AG10803 (cell line): ENCODE measurements at regions not wholly inside any gene's neighbourhood (a gene's known extent, or its start where the extent isn't known, plus 50 kb on each side); places are given as distances from the start of the nearest gene placed in this dataset.
A peak's percentile ranks its signal among the peaks of the same experiment; 100 is the strongest.
"Not testable (repeated sequence)": the region's sequence is repeated elsewhere in the genome, so short reads cannot be mapped to it uniquely, and the experiment has no call there.

Source experiments
- DNase-seq: peaks from one replicate; pipeline ENCODE4 v3.0.0; 2010; ENCODE audit warnings: low read depth
- H3K4me3 ChIP-seq: 2 replicates; pipeline ENCODE4 v1.5.1; 2011; ENCODE audit warnings: mild to moderate bottlenecking, low read length, control low read depth
- CTCF ChIP-seq: conservative IDR thresholded peaks from 2 replicates; pipeline ENCODE4 v1.5.1; 2011; ENCODE audit warnings: mild to moderate bottlenecking, low read length, control low read depth, inconsistent platforms

DNA sequence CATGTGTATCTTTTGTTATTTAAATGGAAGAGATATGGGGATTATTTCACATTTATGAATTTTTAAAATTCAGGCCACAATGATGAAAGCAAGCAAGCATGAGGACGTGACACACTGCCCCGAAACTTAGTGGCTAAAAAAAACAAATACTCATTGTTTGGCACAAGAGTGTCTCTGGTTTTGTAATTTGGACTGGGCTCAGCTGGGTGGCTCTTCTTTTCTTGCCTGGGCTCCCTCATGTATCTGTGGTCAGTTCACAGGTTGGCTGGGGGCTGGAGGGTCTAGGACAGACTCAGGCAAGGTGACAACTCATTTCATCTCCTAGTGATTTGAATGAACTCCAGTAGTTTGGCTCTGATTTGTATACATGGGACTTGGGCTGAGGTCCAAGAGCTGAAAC, 238.4 kb upstream of the PRKX start:
- no peak for DNase-seq
- no peak overlapping the region for H3K4me3 ChIP-seq
- no peak for TF ChIP-seq CTCF

DNA sequence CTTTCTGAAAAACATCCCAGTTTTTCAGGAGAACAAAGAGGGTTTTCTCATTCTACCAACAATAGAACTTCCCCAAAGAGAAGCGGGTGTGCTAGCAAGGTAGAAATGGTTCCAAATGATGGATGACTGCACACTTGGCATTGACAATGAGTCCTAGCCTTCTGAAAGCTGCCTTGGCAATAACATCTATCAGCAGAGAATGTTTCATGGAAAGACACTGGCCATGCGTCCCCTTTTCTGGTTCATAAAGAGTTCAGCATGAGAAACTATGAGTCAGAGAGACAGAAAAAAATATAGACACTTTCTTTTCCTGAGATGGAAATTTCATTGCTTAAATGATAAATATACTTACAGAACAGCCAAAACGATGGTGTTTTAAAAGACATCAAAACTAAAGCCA, 236.9 kb upstream of the PRKX start:
- no peak overlapping the region for H3K4me3 ChIP-seq
- no peak for TF ChIP-seq CTCF
- DNase-seq, result no peak

DNA sequence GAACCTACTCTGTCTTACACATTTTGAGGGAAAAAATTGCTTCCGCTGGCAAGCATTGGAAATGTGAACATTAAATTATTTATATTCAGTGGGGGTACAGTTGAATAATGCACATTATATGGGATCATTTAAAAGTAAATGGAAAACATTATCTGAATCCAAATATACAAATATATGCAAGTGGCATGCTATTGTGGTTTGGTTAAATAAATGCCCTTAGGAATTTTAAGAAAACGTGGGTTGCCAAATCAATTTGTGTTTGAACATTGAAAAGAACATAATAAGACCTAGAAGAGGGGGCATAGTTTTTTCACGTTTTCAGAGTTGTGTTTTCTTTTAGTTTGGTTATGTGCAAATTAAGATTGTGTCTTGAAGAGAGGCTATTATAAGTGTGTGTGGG, 230.5 kb upstream of the PRKX start:
- no peak for DNase-seq
- no peak for TF ChIP-seq CTCF

DNA sequence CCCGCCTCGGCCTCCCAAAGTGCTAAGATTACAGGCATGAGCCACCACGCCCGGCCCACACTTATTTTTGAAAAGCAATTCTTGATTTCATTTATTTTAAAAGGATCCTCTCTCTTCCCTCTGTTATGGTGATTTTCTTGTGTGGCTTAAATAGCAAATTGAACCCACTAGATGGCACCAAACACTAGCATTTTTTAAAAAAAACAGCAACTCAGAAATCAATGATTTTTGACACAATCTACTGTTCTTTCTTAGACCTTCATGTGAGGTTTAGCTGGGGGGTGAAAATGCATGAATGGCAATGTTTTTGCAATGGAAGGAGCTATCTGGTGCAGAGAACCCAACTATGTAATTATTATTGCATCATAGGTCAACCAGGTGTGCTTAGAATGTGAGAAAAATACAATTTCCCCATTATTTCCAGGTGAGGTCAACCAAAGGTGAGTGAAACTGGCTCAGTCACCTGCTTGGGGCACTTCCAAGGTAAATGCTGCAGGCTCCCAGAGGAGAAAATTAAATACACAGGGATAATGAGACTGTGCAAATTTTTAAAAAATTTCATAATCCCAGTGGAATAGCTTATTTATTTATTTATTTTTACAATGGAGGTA, 226.7 kb upstream of the PRKX start:
- peak; percentile 44 for TF ChIP-seq CTCF
- DNase-seq, result peak; percentile 5
- H3K4me3 ChIP-seq, result no peak overlapping the region

More for the DNA sequence above, 230.5 kb upstream of the PRKX start:
- no peak overlapping the region for H3K4me3 ChIP-seq

- no peak for DNase-seq
- H3K4me3 ChIP-seq, result no peak overlapping the region
- TF ChIP-seq CTCF, result no peak
These were observed 225.1 kb upstream of the PRKX start for GRCh38 chrX:3938587-3938986.

GRCh38 chrX:3935196-3935595, 221.7 kb upstream of the PRKX start:
- H3K4me3 ChIP-seq, DNase-seq: not testable (repeated sequence)

GRCh38 chrX:3920424-3921017, 207.1 kb upstream of the PRKX start:
- H3K4me3 ChIP-seq, DNase-seq: not testable (repeated sequence)

DNA sequence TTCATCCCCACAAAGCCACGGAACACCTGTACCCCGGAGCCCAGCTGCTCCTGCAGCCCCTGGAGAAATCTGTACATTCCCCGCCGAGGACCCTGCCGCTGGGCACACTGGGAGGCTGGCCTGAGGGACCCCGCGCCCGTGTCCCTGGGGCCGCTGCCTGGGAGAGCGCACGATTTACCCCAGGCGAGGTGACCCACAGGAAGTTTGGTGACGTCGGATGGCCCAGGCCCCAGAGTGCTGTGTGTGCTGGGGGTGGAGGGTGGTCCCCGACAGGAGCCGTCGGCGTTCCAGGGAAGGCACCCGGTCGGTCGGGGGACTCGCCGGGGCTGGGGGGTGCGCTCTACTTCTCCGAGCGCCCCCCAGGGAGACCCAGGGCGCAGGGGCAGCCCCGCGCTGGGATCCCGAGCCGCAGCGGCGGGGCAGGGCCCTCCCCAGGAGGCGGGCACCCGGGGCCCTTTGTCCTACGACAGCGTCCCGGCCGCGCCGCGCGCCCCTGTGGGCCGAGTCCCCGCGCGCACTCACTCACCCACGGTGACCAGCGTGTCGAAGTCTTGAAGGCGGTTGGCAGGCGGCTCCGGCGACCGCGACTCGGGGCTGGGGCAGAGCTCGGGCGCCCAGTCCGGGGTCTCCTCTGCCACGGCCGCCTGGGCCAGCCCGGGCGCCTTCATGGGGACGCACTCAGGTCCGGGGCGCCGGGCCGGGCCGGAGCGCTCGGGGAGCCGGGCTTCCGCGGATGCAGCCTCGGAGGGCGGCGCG, 206.4 kb upstream of the PRKX start:
- DNase-seq, H3K4me3 ChIP-seq: not testable (repeated sequence)

DNA sequence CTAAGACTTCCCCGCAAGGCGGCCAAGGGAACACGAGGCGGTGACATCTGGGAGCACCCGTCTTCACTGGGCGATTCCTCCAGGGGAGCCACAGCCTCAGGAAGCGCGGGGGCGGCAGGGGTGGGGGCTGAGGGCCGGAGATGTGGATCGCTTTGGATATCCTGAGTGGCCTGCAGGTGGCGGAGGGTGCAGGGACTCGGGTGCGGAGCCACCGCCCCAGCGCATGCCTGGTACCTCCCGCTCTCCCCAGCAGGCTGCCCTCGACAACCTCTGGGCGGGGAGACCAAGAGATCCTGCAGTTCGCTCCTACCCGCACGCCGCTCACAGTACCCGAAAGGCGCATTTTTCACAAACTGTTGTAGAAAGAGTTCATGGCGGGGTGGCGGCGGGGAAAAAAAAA, 201.4 kb upstream of the PRKX start:
- DNase-seq, H3K4me3 ChIP-seq: not testable (repeated sequence)

GRCh38 chrX:3914059-3914458, 200.6 kb upstream of the PRKX start:
- DNase-seq, H3K4me3 ChIP-seq: not testable (repeated sequence)

GRCh38 chrX:3911012-3911411, 197.6 kb upstream of the PRKX start:
- DNase-seq, result not testable (repeated sequence)

DNA sequence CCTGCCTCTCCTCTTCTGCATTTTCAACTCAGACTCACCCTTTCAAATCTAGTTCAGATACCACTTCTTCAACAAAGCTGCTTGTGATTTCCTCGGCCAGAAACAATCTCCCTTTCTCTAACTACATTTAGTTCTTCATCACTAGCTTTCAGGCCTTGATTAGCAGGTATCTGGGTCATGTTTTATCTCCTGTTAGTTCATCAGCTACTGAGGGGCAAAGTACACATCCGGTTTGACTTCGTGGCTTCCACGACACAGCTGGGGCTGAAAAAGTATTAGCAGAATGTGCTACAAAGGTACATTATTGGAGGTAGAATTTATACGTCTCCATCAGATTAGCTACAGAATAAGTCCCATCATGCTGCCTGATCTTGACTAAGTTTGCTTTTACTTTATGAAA, 197.2 kb upstream of the PRKX start:
- not testable (repeated sequence) for DNase-seq, H3K4me3 ChIP-seq

More at GRCh38 chrX:3911012-3911411, 197.6 kb upstream of the PRKX start:
- H3K4me3 ChIP-seq, result not testable (repeated sequence)
